Fibroblast of mammary gland (primary cell): ENCODE measurements at regions not wholly inside any gene's neighbourhood (a gene's known extent, or its start where the extent isn't known, plus 50 kb on each side); places are given as distances from the start of the nearest gene placed in this dataset.

Experiments used
- DNase-seq: peaks from one replicate; pipeline ENCODE4 v3.0.0-alpha.2; 2010; ENCODE audit warnings: low read depth
- H3K4me3 ChIP-seq: 2 replicates; pipeline ENCODE4 v1.5.1; 2011; ENCODE audit warnings: low read depth, mild to moderate bottlenecking, low read length, moderate library complexity; ENCODE audit not compliant: control insufficient read depth
- CTCF ChIP-seq: conservative IDR thresholded peaks from 2 replicates; pipeline ENCODE4 v1.5.1; 2011; ENCODE audit warnings: low read depth, low read length, inconsistent platforms; ENCODE audit not compliant: control insufficient read depth, insufficient read depth

- no peak for DNase-seq
- TF ChIP-seq CTCF: no peak
- no peak overlapping the region for H3K4me3 ChIP-seq
Observed at GRCh38 chr13:44320611-44321010, 53.0 kb upstream of the SERP2 start.

- no peak overlapping the region for H3K4me3 ChIP-seq
- DNase-seq: no peak
- no peak for TF ChIP-seq CTCF
Observed at GRCh38 chr13:44321961-44322360, 51.7 kb upstream of the SERP2 start.

- DNase-seq: no peak
- TF ChIP-seq CTCF: no peak
- H3K4me3 ChIP-seq: no peak overlapping the region
Observed at GRCh38 chr13:44322928-44323327, 50.7 kb upstream of the SERP2 start.

DNA sequence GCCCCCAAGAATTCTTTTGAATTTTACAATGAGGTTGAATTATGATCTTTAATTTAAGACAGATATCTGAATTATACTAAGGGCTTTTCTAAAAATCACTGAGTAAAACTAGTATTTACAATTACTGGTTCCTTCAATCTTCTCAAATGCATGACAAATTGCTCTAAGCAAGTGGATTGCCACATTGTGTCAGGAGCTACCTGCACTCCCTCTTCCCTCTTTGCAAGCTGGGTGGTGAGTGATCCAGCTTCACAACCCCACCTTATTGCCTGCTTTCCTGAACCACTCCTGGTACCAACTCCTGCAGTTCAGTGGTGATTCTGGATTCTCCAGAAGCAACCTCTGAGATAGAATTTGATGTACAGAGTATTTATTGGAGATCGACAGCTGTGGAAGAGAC, 49.9 kb upstream of the SERP2 start:
- H3K4me3 ChIP-seq: no peak overlapping the region
- DNase-seq: no peak
- no peak for TF ChIP-seq CTCF
